ENCODE measurements at regions not wholly inside any gene's neighbourhood (a gene's known extent, or its start where the extent isn't known, plus 50 kb on each side); places are given as distances from the start of the nearest gene placed in this dataset.
"Not testable (repeated sequence)": the region's sequence is repeated elsewhere in the genome, so short reads cannot be mapped to it uniquely, and the experiment has no call there.

GRCh38 chr2:134008837-134009236 is 245.0 kb upstream of the MGAT5 start:
- no peak overlapping the region for H3K4me3 Mint-ChIP-seq
- peaks cover 10% of the 10 kb centered on the region for H3K27me3 Mint-ChIP-seq (ENCODE audit: low read depth)
- H3K4me1 Mint-ChIP-seq (ENCODE audit: low read depth) = no peaks in the 10 kb centered on the region
- H3K9me3 Mint-ChIP-seq = no peaks in the 10 kb centered on the region
- ATAC-seq = no peak
- no peaks in the 10 kb centered on the region for H3K36me3 Mint-ChIP-seq (ENCODE audit: insufficient read depth)
- DNase-seq = no peak

DNA sequence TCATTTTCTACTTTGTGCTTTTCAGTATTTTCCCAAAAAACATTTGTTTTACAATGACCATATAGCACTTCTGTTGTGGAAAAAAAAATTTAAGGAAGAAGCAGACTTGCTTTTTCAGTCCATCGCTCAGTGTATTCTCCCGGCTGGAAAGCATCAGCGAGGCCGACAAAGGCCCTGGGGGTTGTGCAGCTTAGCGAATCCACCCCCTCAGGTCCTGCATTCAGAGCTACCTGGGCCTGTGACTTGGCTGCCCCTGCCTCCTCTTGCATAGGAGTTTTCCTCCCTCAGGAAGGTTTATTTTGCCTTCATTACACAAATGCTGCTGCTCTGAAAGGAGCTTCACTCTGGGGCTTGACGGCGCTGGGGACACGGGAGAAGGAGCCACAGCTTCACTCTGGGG is 244.4 kb upstream of the MGAT5 start:
- no peaks in the 10 kb centered on the region for H3K9me3 Mint-ChIP-seq
- no peak overlapping the region for H3K4me3 Mint-ChIP-seq
- no peaks in the 10 kb centered on the region for H3K4me1 Mint-ChIP-seq (ENCODE audit: low read depth)
- H3K36me3 Mint-ChIP-seq (ENCODE audit: insufficient read depth) = no peaks in the 10 kb centered on the region
- DNase-seq (no peak), ATAC-seq (no peak)
- H3K27me3 Mint-ChIP-seq (ENCODE audit: low read depth) = peaks cover 10% of the 10 kb centered on the region

DNA sequence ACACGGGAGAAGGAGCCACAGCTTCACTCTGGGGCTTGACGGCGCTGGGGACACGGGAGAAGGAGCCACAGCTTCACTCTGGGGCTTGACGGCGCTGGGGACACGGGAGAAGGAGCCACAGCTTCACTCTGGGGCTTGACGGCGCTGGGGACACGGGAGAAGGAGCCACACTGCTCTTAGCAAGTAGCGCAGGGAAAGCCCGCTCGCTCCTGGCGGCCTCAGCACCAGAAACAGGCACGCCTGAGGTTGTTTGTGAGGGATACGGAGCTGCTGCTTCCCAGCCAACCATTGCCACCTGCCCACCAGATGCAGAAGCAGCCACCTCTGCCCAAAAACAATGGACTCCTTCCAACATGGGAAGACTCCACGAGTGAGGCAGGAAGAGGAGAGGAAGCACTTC is 244.0 kb upstream of the MGAT5 start:
- H3K36me3 Mint-ChIP-seq (ENCODE audit: insufficient read depth); H3K4me3 Mint-ChIP-seq; DNase-seq; H3K9me3 Mint-ChIP-seq; H3K4me1 Mint-ChIP-seq (ENCODE audit: low read depth); ATAC-seq: not testable (repeated sequence)
- peaks cover 10% of the 10 kb centered on the region for H3K27me3 Mint-ChIP-seq (ENCODE audit: low read depth)

- Mint-ChIP-seq H3K27me3 (ENCODE audit: low read depth) (peaks cover 3% of the 10 kb centered on the region), H3K36me3 (ENCODE audit: insufficient read depth) (no peaks in the 10 kb centered on the region), H3K4me1 (ENCODE audit: low read depth) (no peaks in the 10 kb centered on the region), H3K4me3 (no peak overlapping the region), H3K9me3 (no peaks in the 10 kb centered on the region)
- no peak for DNase-seq
- no peak for ATAC-seq
Measured at GRCh38 chr2:134011936-134012586, 241.8 kb upstream of the MGAT5 start.

DNA sequence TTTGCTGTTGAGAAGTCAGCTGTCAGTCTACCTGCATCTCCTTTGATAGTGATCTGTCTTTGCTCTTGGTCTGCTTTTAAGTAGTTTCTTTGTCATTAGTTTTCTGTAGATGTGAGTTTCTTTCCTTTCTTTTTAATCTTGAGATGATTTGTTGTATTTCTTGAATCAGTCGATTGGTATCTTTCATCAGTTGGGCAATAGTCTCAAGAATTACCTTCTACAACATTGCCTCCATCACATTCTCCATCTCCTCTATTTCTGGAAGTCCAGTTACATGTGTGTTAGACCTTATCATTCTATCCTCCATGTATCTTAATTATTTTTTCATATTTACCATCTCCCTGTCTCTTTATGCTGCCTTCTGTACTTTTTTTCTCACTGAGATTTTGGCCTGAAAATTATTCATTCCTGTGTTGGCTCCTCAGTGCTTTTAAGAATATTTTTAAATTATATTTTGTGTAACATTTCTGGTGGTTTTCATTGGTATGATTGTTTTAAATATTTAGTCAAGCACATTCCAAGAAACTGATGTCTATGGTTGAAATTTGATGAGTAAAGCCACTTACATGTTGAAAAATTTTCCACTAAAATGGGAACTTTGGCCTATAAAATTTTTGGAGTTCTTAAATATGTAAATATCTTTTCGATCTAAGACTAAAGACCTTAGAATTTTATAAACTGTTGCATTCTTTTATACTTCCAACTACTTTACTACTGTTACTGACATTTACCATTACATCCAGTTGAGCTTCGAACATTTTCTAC is 239.5 kb upstream of the MGAT5 start:
- no peaks in the 10 kb centered on the region for H3K9me3 Mint-ChIP-seq
- H3K27me3 Mint-ChIP-seq (ENCODE audit: low read depth) = peaks cover 2% of the 10 kb centered on the region
- DNase-seq = no peak
- no peaks in the 10 kb centered on the region for H3K36me3 Mint-ChIP-seq (ENCODE audit: insufficient read depth)
- no peak overlapping the region for H3K4me3 Mint-ChIP-seq
- ATAC-seq = no peak
- no peaks in the 10 kb centered on the region for H3K4me1 Mint-ChIP-seq (ENCODE audit: low read depth)

DNA sequence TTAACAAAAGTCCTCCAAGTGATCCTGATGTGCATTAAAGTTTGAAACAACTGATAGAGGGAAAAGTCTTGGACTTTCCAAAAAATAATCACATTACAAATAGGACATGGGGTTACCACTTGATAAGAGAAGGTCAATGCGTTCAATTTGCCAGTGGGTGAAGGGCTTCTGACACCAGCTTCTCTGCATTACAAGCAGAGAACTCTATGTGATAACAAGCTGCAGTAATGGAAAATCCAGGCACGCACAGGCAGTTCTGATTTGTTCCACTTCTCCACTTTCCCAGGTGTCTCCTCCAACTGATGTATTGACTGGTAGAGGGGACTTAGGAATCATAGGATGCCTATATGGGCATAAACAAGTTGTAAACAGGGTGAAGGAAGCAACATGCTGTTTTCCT is 234.0 kb upstream of the MGAT5 start:
- H3K4me1 Mint-ChIP-seq (ENCODE audit: low read depth) = peaks cover 18% of the 10 kb centered on the region
- H3K9me3 Mint-ChIP-seq = no peaks in the 10 kb centered on the region
- no peaks in the 10 kb centered on the region for H3K36me3 Mint-ChIP-seq (ENCODE audit: insufficient read depth)
- DNase-seq = no peak
- peaks cover 3% of the 10 kb centered on the region for H3K27me3 Mint-ChIP-seq (ENCODE audit: low read depth)
- no peak for ATAC-seq
- no peak overlapping the region for H3K4me3 Mint-ChIP-seq

DNA sequence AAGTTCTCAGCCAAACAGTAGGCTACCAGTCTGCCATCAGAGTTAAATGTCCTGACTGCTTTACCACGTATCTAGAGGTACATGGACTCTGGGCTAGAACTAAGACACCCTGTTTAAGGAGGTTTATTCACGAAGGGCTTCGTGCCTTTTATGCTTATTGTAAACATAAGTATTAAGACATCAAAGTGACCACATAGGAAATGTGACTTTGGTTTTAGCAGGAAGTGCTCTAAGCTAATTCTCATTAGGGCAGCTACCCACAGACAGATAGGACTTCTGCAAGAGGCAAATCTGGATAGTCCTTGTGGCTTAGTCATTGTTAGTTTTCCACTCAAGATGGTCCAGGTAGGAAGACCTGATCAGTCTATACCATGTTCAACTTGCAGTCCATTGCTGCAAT is 233.3 kb upstream of the MGAT5 start:
- DNase-seq = no peak
- H3K9me3 Mint-ChIP-seq = no peaks in the 10 kb centered on the region
- no peak overlapping the region for H3K4me3 Mint-ChIP-seq
- H3K36me3 Mint-ChIP-seq (ENCODE audit: insufficient read depth) = no peaks in the 10 kb centered on the region
- ATAC-seq = no peak
- peaks cover 4% of the 10 kb centered on the region for H3K27me3 Mint-ChIP-seq (ENCODE audit: low read depth)
- peaks cover 18% of the 10 kb centered on the region for H3K4me1 Mint-ChIP-seq (ENCODE audit: low read depth)

- H3K9me3 Mint-ChIP-seq = no peaks in the 10 kb centered on the region
- H3K27me3 Mint-ChIP-seq (ENCODE audit: low read depth) = peaks cover 16% of the 10 kb centered on the region
- H3K4me1 Mint-ChIP-seq (ENCODE audit: low read depth) = peaks cover 18% of the 10 kb centered on the region
- ATAC-seq (peak; percentile 30 to 52), DNase-seq (no peak)
- no peak overlapping the region for H3K4me3 Mint-ChIP-seq
- H3K36me3 Mint-ChIP-seq (ENCODE audit: insufficient read depth) = no peaks in the 10 kb centered on the region
Measured at GRCh38 chr2:134021830-134022524, 231.9 kb upstream of the MGAT5 start.

GRCh38 chr2:134023854-134024253 is 230.0 kb upstream of the MGAT5 start:
- DNase-seq (no peak), ATAC-seq (no peak)
- H3K4me3 Mint-ChIP-seq = no peak overlapping the region

DNA sequence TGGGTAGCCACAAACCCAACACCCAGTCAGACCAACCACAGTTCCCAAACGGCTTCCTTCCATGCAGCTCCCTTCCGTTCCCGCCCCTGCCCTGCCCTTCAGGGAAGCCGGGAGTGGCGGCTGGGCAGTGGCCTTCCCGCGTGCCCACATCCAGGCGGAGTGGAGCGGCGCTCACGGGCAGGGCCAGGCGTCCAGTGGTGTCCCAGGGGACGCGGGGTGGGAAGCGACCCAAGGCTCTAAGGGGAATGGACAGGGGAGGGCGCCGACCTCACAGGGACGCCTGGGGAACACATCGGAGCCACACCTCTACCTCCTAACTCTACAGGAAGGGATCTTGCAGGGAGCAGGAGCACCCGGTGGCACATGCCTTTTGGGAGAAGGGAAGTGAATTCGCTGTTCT is 225.9 kb upstream of the MGAT5 start:
- Mint-ChIP-seq H3K27me3 (ENCODE audit: low read depth) (peaks cover 38% of the 10 kb centered on the region), H3K4me1 (ENCODE audit: low read depth) (no peaks in the 10 kb centered on the region), H3K36me3 (ENCODE audit: insufficient read depth) (no peaks in the 10 kb centered on the region), H3K4me3 (no peak overlapping the region), H3K9me3 (no peaks in the 10 kb centered on the region)
- ATAC-seq = no peak
- DNase-seq = no peak

More at GRCh38 chr2:134023854-134024253, 230.0 kb upstream of the MGAT5 start:
- Mint-ChIP-seq H3K9me3 (no peaks in the 10 kb centered on the region), H3K36me3 (ENCODE audit: insufficient read depth) (no peaks in the 10 kb centered on the region), H3K4me1 (ENCODE audit: low read depth) (peaks cover 18% of the 10 kb centered on the region), H3K27me3 (ENCODE audit: low read depth) (peaks cover 30% of the 10 kb centered on the region)

GRCh38 chr2:134029418-134029817 is 224.5 kb upstream of the MGAT5 start:
- H3K36me3 Mint-ChIP-seq (ENCODE audit: insufficient read depth) = no peaks in the 10 kb centered on the region
- H3K9me3 Mint-ChIP-seq = no peaks in the 10 kb centered on the region
- H3K4me1 Mint-ChIP-seq (ENCODE audit: low read depth) = no peaks in the 10 kb centered on the region
- no peak overlapping the region for H3K4me3 Mint-ChIP-seq
- ATAC-seq = no peak
- peaks cover 38% of the 10 kb centered on the region for H3K27me3 Mint-ChIP-seq (ENCODE audit: low read depth)
- no peak for DNase-seq

DNA sequence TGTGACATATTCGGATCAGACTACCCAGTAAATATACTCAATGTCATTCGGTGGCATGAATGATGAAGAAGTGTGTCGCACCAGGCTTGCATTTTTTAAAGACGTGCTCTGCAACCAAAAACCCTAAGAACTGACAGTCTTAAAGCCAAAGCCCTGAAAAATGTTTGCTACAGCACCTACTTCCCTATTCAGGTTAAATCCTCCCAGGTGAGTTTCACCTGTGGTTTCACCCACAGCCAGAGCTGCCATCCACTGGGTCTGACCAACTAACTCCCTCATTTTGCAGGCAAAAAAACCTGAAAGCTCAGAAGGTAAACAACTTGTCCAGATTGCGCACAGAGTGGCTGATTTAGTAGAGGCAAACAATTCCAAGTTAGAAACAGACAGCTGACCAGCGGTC is 222.3 kb upstream of the MGAT5 start:
- ATAC-seq (no peak), DNase-seq (no peak)
- H3K27me3 Mint-ChIP-seq (ENCODE audit: low read depth) = peaks cover 37% of the 10 kb centered on the region
- no peaks in the 10 kb centered on the region for H3K4me1 Mint-ChIP-seq (ENCODE audit: low read depth)
- H3K4me3 Mint-ChIP-seq = no peak overlapping the region
- H3K36me3 Mint-ChIP-seq (ENCODE audit: insufficient read depth) = no peaks in the 10 kb centered on the region
- no peaks in the 10 kb centered on the region for H3K9me3 Mint-ChIP-seq

- DNase-seq (no peak), ATAC-seq (no peak)
- H3K27me3 Mint-ChIP-seq (ENCODE audit: low read depth) = peaks cover 11% of the 10 kb centered on the region
- no peaks in the 10 kb centered on the region for H3K36me3 Mint-ChIP-seq (ENCODE audit: insufficient read depth)
- H3K4me1 Mint-ChIP-seq (ENCODE audit: low read depth) = peaks cover 10% of the 10 kb centered on the region
- H3K4me3 Mint-ChIP-seq = no peak overlapping the region
- H3K9me3 Mint-ChIP-seq = peaks cover 9% of the 10 kb centered on the region
Measured at GRCh38 chr2:134035605-134036370, 218.1 kb upstream of the MGAT5 start.

GRCh38 chr2:134039912-134040581 is 213.8 kb upstream of the MGAT5 start:
- ATAC-seq = no peak
- H3K4me3 Mint-ChIP-seq = no peak overlapping the region
- H3K27me3 Mint-ChIP-seq (ENCODE audit: low read depth) = peaks cover 6% of the 10 kb centered on the region
- H3K36me3 Mint-ChIP-seq (ENCODE audit: insufficient read depth) = no peaks in the 10 kb centered on the region
- peaks cover 26% of the 10 kb centered on the region for H3K4me1 Mint-ChIP-seq (ENCODE audit: low read depth)
- peaks cover 9% of the 10 kb centered on the region for H3K9me3 Mint-ChIP-seq
- DNase-seq = no peak

All from activated T-cell treated with anti-CD3 and anti-CD28 coated beads, Interleukin-2, amount 50 U/mL, for 4 hours (primary cell).